ENCODE measurements at regions not wholly inside any gene's neighbourhood (a gene's known extent, or its start where the extent isn't known, plus 50 kb on each side); places are given as distances from the start of the nearest gene placed in this dataset.

DNA sequence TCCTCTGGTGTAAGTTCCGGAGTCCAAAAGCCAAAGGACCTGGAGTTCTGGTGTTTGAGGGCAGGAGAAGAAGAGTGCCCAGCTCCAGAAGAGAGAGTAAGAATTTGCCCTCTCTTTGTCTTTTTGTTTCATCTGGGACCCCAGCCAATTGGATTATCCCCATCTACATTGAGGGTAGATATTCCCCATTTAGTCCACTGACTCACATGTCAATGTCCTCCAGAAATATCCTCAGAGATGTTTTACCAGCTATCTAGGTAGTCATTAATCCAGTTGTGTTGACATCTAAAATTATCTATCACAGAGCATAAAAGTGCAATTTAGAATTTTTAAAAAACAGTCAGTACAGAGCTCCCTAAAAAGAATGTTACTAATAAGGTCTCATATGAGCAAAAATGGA is 132.9 kb upstream of the TMEM47 start:
- TF ChIP-seq CTCF (conservative IDR thresholded peaks at IDR 0.05; ENCODE audit: low read length) (no peak), EZH2phosphoT487 (IDR thresholded peaks at IDR 0.05; ENCODE audit: borderline replicate concordance, low read depth, low read length) (no peak)

Data from OCI-LY7 (cell line).